ENCODE measurements at regions not wholly inside any gene's neighbourhood (a gene's known extent, or its start where the extent isn't known, plus 50 kb on each side); places are given as distances from the start of the nearest gene placed in this dataset.
A peak's percentile ranks its signal among the peaks of the same experiment; 100 is the strongest.
"Not testable (repeated sequence)": the region's sequence is repeated elsewhere in the genome, so short reads cannot be mapped to it uniquely, and the experiment has no call there.

GRCh38 chr5:86671536-86671935, 53.8 kb downstream of the COX7C start:
- DNase-seq, result no peak

- no peak for DNase-seq
These were observed 56.3 kb downstream of the COX7C start for GRCh38 chr5:86674069-86674468.

GRCh38 chr5:86675311-86675710, 57.6 kb downstream of the COX7C start:
- DNase-seq, result no peak

- peak; percentile 34 to 59 for DNase-seq
These were observed 61.8 kb downstream of the COX7C start for GRCh38 chr5:86679529-86679928.

GRCh38 chr5:86679949-86680348, 62.2 kb downstream of the COX7C start:
- DNase-seq, result no peak

DNA sequence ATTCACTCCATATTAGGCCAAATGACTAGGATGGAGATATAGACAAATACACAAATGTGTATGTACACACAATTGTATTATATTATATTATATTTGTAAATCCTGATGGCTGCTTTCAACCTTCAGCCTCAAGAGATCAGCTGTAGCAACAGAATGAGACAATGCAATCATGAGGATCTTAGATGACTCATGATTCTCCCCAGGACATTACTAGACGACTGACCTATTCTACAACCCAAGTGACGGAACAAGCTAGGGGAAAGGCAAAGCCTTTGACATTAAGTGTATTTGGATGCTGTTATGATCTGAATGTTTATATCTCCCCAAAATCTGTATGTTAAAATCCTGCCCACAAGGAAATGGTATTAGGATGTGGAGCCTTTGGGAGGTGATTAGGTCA, 66.5 kb downstream of the COX7C start:
- DNase-seq, result no peak

DNA sequence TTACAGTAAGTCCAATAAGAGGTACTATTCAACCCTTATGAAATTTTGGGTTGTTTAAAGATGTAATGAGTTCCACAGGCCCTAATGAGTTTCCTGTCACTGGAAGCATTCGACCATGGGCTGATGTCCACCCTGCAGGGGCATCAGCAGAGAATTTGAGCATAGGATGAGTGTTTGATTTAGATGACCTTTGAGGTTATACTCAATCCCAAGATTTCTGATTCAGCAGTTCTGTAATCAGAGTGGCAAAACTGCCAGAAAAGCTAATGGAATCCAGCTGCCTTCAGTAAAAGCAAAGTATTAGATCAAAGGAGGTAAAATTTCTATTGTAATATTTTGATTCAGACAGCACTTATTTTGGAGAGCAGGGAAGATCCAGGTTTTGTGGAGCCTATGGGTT, 68.3 kb downstream of the COX7C start:
- no peak for DNase-seq

DNA sequence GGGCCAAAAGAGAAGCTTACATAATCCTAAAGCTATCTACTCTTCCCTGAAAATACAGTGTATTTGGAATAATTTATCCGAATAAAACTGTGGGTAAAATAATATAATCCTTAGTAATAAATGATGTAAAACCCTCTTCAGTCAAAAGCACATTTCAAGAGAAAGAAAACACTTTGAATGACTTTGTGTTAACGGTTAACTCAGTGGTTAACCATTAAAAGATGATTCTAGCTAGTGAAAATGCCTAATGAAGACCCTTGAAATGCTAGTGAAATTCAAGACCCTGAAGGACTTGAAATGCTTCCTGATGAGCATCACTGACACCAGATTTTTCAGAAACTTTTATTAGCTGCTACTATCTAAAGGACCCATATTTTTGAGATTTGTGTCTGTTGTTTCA, 70.7 kb downstream of the COX7C start:
- no peak for DNase-seq

DNA sequence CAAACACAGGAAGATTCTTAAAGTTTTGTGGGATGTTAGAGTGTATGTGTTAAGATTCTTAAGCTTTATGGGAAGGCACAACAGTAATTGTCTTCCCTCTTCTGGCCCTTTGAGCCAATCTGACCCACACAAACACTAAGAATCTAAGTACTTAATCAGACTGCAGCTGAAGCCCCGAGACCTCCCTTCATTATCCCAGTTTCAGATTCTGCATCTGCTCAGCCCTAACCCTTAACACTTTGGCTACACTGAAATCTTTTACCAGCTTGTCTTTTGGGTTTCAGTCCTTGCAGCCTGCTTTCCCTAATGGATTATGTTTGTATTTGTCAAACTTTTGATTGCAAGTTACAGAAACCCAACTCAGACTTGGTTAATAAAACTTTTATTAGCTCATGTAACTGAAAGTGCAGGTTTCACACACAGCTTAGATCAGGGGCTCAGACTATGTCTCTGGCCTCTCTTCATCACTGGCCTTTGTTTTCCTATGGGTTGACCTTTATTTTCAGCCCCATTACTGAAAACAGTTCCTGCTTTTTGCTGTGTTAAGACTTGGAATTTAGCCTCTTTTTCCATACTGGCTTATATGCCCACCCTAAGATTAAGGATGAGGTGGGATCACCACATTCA, 71.5 kb downstream of the COX7C start:
- DNase-seq, result no peak

GRCh38 chr5:86709157-86709881, 91.6 kb downstream of the COX7C start:
- no peak for DNase-seq

DNA sequence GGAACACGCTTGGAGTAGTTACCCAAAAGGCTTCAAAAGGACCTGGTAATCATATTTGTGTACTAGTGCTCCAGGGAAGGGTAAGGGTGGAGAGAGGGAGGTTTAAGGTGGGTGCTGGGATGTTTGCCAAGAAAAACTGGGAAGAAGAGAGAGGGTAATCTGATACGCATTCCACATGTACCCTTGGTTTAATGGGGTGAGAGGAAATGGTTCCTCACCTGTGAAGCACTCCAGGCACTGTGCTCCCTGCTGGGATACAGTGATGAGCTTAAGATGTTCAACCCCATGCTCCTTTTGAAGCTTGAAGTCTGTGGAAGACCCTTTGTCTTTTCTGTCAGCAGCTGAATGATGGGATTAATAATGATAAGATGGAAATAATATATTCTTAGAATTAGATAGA, 98.4 kb downstream of the COX7C start:
- no peak for DNase-seq

- DNase-seq, result not testable (repeated sequence)
These were observed 113.8 kb downstream of the COX7C start for GRCh38 chr5:86731319-86732117.

DNA sequence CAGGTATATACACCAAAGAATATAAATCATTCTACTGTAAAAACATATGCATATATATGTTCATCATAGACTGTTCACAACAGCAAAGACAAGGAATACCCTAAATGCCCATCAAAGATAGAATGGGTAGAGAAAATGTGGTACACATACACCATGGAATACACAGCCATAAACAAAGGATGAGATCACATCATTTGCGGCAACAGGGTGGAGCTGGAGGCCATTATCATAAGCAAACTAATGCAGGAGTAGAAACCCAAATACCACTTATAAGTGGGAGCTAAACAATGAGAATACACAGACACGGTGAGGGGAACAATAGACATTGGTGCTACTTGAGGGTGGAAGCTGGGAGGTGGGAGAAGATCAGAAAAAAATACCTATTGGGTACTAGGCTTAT, 117.6 kb downstream of the COX7C start:
- DNase-seq, result no peak

- no peak for DNase-seq
These were observed 119.8 kb downstream of the COX7C start for GRCh38 chr5:86737579-86737978.

GRCh38 chr5:86748538-86749105, 130.9 kb downstream of the COX7C start:
- no peak for DNase-seq

GRCh38 chr5:86749841-86750240, 132.1 kb downstream of the COX7C start:
- no peak for DNase-seq

- DNase-seq, result no peak
These were observed 139.1 kb downstream of the COX7C start for GRCh38 chr5:86756839-86757238.

- DNase-seq, result no peak
These were observed 140.1 kb downstream of the COX7C start for GRCh38 chr5:86757824-86758223.

- DNase-seq, result no peak
These were observed 142.9 kb downstream of the COX7C start for GRCh38 chr5:86760661-86761060.

DNA sequence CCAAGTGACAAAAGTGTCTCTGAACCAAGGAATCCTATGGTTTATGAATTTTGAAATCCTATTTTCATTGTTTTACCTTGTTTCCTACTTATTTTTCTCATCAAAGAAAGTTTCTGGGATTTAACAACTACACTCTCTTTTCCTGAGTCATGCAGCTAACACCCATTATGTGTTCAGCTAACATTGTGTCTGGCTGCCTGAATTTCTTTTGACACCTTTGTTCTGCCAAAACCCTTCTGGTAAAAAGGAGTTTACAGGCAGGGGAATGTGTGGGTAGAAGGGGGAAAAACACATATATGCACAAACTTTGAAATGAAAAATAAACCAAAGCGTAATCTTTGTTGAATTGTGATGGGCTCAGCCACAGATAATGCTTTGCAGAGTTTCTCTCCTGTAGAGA, 146.2 kb downstream of the COX7C start:
- no peak for DNase-seq

GRCh38 chr5:86765778-86766502, 148.2 kb downstream of the COX7C start:
- no peak for DNase-seq

DNA sequence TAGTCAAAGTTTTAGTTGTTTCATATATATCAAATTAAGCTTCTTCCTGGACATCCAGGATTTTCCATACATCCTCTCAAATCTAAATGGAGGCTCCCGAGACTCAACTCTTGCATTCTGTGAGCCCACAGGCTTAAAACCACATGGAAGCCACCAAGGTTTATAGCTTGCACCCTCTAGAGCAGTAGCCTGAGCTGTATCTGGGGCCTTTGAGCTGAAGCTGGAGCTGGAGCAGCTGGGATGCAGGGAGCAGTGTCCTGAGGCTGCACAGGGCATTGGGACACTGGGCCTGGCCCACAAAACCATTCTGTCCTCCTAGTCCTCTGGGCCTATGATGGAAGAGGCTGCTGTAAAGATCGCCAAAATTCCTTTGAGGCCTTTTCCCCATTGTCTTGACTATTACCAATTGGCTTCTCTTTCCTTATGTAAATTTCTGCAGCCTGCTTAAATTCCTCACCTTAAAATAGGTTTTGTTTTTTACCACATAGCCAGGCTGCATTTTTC, 151.0 kb downstream of the COX7C start:
- no peak for DNase-seq

DNA sequence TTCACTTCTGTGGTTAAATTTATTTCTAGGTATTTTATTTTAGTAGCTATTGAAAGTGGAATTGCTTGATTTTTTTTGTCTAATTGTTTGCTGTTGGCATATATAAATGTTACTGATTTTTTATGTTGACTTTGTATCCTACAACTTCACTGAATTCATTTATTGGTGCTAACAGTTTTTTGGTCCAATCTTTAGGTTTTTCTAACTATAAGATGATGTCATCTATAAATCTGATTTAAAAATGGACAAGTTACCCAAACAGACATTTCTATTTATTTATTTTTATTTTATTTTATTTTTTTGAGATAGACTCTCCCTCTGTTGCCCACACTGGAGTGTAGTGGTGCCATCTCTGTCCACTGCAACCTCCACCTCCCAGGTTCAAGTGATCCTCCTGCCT, 162.3 kb downstream of the COX7C start:
- DNase-seq, result no peak
